ENCODE measurements at regions not wholly inside any gene's neighbourhood (a gene's known extent, or its start where the extent isn't known, plus 50 kb on each side); places are given as distances from the start of the nearest gene placed in this dataset.

- intact Hi-C loops (cut with DNase I; ENCODE audit: low total_unique reads), result no loop called here
- Histone ChIP-seq H3K27ac (no peak overlapping the region), H3K9me3 (no peaks in the 10 kb centered on the region), H3K4me1 (no peaks in the 10 kb centered on the region), H3K4me3 (no peak overlapping the region), H3K36me3 (no peaks in the 10 kb centered on the region), H3K27me3 (no peaks in the 10 kb centered on the region)
- TF ChIP-seq CTCF (IDR thresholded peaks at IDR 0.05) (no peak), POLR2AphosphoS5 (IDR thresholded peaks at IDR 0.05) (no peak), POLR2A (IDR thresholded peaks at IDR 0.05) (no peak)
- DNase-seq (ENCODE audit: low spot score in 2 of 2), result no peak
Measured at GRCh38 chr13:88670509-88670908, 999.3 kb downstream of the SLITRK5 start.

GRCh38 chr13:88674841-88675240, 1003.7 kb downstream of the SLITRK5 start:
- Histone ChIP-seq H3K4me1 (no peaks in the 10 kb centered on the region), H3K9me3 (no peaks in the 10 kb centered on the region), H3K27ac (no peak overlapping the region), H3K36me3 (no peaks in the 10 kb centered on the region), H3K4me3 (no peak overlapping the region), H3K27me3 (no peaks in the 10 kb centered on the region)
- no peak for TF ChIP-seq POLR2AphosphoS5 (IDR thresholded peaks at IDR 0.05)
- intact Hi-C loops (cut with DNase I; ENCODE audit: low total_unique reads), result no loop called here
- DNase-seq (ENCODE audit: low spot score in 2 of 2), result no peak

GRCh38 chr13:88675347-88675996, 1004.3 kb downstream of the SLITRK5 start:
- TF ChIP-seq CTCF (IDR thresholded peaks at IDR 0.05) (no peak), POLR2A (IDR thresholded peaks at IDR 0.05) (no peak), POLR2AphosphoS5 (IDR thresholded peaks at IDR 0.05) (no peak)
- no peaks in the 10 kb centered on the region for H3K9me3 ChIP-seq
- no peaks in the 10 kb centered on the region for H3K27me3 ChIP-seq
- intact Hi-C loops (cut with DNase I; ENCODE audit: low total_unique reads), result no loop called here
- H3K4me3 ChIP-seq, result no peak overlapping the region
- H3K36me3 ChIP-seq, result no peaks in the 10 kb centered on the region
- no peak for DNase-seq (ENCODE audit: low spot score in 2 of 2)
- no peaks in the 10 kb centered on the region for H3K4me1 ChIP-seq
- no peak overlapping the region for H3K27ac ChIP-seq

GRCh38 chr13:88676016-88676415, 1004.8 kb downstream of the SLITRK5 start:
- Histone ChIP-seq H3K9me3 (no peaks in the 10 kb centered on the region), H3K27ac (no peak overlapping the region), H3K36me3 (no peaks in the 10 kb centered on the region), H3K27me3 (no peaks in the 10 kb centered on the region), H3K4me3 (no peak overlapping the region), H3K4me1 (no peaks in the 10 kb centered on the region)
- no peak for DNase-seq (ENCODE audit: low spot score in 2 of 2)
- TF ChIP-seq POLR2A (IDR thresholded peaks at IDR 0.05) (no peak), POLR2AphosphoS5 (IDR thresholded peaks at IDR 0.05) (no peak), CTCF (IDR thresholded peaks at IDR 0.05) (no peak)
- intact Hi-C loops (cut with DNase I; ENCODE audit: low total_unique reads), result no loop called here

- no peaks in the 10 kb centered on the region for H3K4me1 ChIP-seq
- H3K27me3 ChIP-seq, result no peaks in the 10 kb centered on the region
- intact Hi-C loops (cut with DNase I; ENCODE audit: low total_unique reads), result no loop called here
- no peak for DNase-seq (ENCODE audit: low spot score in 2 of 2)
- no peak overlapping the region for H3K27ac ChIP-seq
- H3K9me3 ChIP-seq, result no peaks in the 10 kb centered on the region
- no peaks in the 10 kb centered on the region for H3K36me3 ChIP-seq
- no peak overlapping the region for H3K4me3 ChIP-seq
- no peak for TF ChIP-seq POLR2AphosphoS5 (IDR thresholded peaks at IDR 0.05)
- no peak for TF ChIP-seq CTCF (IDR thresholded peaks at IDR 0.05)
- TF ChIP-seq POLR2A (IDR thresholded peaks at IDR 0.05), result no peak
Measured at GRCh38 chr13:88685459-88685858, 1014.3 kb downstream of the SLITRK5 start.

- DNase-seq (ENCODE audit: low spot score in 2 of 2), result no peak
- TF ChIP-seq POLR2AphosphoS5 (IDR thresholded peaks at IDR 0.05) (no peak), CTCF (IDR thresholded peaks at IDR 0.05) (no peak), POLR2A (IDR thresholded peaks at IDR 0.05) (no peak)
- Histone ChIP-seq H3K4me1 (no peaks in the 10 kb centered on the region), H3K4me3 (no peak overlapping the region), H3K36me3 (no peaks in the 10 kb centered on the region), H3K27ac (no peak overlapping the region), H3K27me3 (no peaks in the 10 kb centered on the region), H3K9me3 (no peaks in the 10 kb centered on the region)
- intact Hi-C loops (cut with DNase I; ENCODE audit: low total_unique reads), result no loop called here
Measured at GRCh38 chr13:88701551-88701950, 1030.4 kb downstream of the SLITRK5 start.
